ENCODE measurements at regions not wholly inside any gene's neighbourhood (a gene's known extent, or its start where the extent isn't known, plus 50 kb on each side); places are given as distances from the start of the nearest gene placed in this dataset.

GRCh38 chr10:44822349-44822748 lies 88.8 kb upstream of the TMEM72 start:
- DNase-seq (ENCODE audit: low read depth): no peak

GRCh38 chr10:44822966-44823365 lies 88.2 kb upstream of the TMEM72 start:
- no peak for DNase-seq (ENCODE audit: low read depth)

- no peak for DNase-seq (ENCODE audit: low read depth)
Measured at GRCh38 chr10:44824607-44825006, 86.5 kb upstream of the TMEM72 start.

GRCh38 chr10:44827431-44828006 lies 83.6 kb upstream of the TMEM72 start:
- no peak for DNase-seq (ENCODE audit: low read depth)

- no peak for DNase-seq (ENCODE audit: low read depth)
Measured at GRCh38 chr10:44828508-44829142, 82.5 kb upstream of the TMEM72 start.

- DNase-seq (ENCODE audit: low read depth): no peak
Measured at GRCh38 chr10:44829426-44829825, 81.7 kb upstream of the TMEM72 start.

GRCh38 chr10:44830022-44830421 lies 81.1 kb upstream of the TMEM72 start:
- no peak for DNase-seq (ENCODE audit: low read depth)

- DNase-seq (ENCODE audit: low read depth): no peak
Measured at GRCh38 chr10:44831581-44831980, 79.6 kb upstream of the TMEM72 start.

GRCh38 chr10:44832595-44833390 lies 78.3 kb upstream of the TMEM72 start:
- DNase-seq (ENCODE audit: low read depth): no peak

GRCh38 chr10:44834131-44834530 lies 77.0 kb upstream of the TMEM72 start:
- DNase-seq (ENCODE audit: low read depth): no peak

- DNase-seq (ENCODE audit: low read depth): no peak
Measured at GRCh38 chr10:44835300-44835699, 75.8 kb upstream of the TMEM72 start.

- DNase-seq (ENCODE audit: low read depth): no peak
Measured at GRCh38 chr10:44843484-44843883, 67.7 kb upstream of the TMEM72 start.

- no peak for DNase-seq (ENCODE audit: low read depth)
Measured at GRCh38 chr10:44845361-44846175, 65.6 kb upstream of the TMEM72 start.

GRCh38 chr10:44847110-44847509 lies 64.0 kb upstream of the TMEM72 start:
- no peak for DNase-seq (ENCODE audit: low read depth)

GRCh38 chr10:44848211-44848610 lies 62.9 kb upstream of the TMEM72 start:
- DNase-seq (ENCODE audit: low read depth): no peak

GRCh38 chr10:44849936-44850335 lies 61.2 kb upstream of the TMEM72 start:
- no peak for DNase-seq (ENCODE audit: low read depth)

GRCh38 chr10:44850356-44850934 lies 60.7 kb upstream of the TMEM72 start:
- no peak for DNase-seq (ENCODE audit: low read depth)

- DNase-seq (ENCODE audit: low read depth): no peak
Measured at GRCh38 chr10:44851413-44851812, 59.7 kb upstream of the TMEM72 start.

GRCh38 chr10:44851881-44852280 lies 59.3 kb upstream of the TMEM72 start:
- DNase-seq (ENCODE audit: low read depth): no peak

GRCh38 chr10:44853148-44853734 lies 57.9 kb upstream of the TMEM72 start:
- no peak for DNase-seq (ENCODE audit: low read depth)

- DNase-seq (ENCODE audit: low read depth): no peak
Measured at GRCh38 chr10:44853796-44854195, 57.3 kb upstream of the TMEM72 start.

All from activated T-helper 9 cell treated with anti-CD3 and anti-CD28 coated beads, Interleukin-2, amount 50 U/mL, for 16 hours (primary cell).